ENCODE measurements at regions not wholly inside any gene's neighbourhood (a gene's known extent, or its start where the extent isn't known, plus 50 kb on each side); places are given as distances from the start of the nearest gene placed in this dataset.

DNA sequence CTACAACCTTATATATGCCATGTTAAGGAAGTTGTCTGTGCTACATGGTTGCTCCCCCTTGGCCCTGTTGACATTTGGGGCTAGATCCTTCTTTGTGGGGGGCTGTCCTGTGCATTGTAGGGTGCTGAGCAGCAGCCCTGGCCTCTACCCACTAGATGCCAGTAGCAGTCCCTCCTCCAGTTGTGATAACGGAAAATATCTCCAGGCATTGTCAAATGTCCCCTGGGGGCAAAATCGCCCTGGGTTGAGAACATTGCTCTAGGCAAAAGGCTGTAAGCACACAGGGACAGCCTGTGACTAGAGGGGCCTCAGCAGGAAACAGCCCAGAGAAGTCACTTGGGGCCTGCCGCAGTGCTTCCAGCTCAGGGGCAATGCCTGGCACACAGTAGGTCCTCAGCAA lies 1100.3 kb downstream of the BCL11B start:
- TF ChIP-seq, protein P1, sequence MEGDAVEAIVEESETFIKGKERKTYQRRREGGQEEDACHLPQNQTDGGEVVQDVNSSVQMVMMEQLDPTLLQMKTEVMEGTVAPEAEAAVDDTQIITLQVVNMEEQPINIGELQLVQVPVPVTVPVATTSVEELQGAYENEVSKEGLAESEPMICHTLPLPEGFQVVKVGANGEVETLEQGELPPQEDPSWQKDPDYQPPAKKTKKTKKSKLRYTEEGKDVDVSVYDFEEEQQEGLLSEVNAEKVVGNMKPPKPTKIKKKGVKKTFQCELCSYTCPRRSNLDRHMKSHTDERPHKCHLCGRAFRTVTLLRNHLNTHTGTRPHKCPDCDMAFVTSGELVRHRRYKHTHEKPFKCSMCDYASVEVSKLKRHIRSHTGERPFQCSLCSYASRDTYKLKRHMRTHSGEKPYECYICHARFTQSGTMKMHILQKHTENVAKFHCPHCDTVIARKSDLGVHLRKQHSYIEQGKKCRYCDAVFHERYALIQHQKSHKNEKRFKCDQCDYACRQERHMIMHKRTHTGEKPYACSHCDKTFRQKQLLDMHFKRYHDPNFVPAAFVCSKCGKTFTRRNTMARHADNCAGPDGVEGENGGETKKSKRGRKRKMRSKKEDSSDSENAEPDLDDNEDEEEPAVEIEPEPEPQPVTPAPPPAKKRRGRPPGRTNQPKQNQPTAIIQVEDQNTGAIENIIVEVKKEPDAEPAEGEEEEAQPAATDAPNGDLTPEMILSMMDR (IDR thresholded peaks at IDR 0.05; ENCODE audit: control insufficient read depth, insufficient read depth, low read depth, low read length, missing control alignments), result no peak
- no peak overlapping the region for H3K4me3 ChIP-seq (ENCODE audit: control insufficient read depth, low read depth, low read length)
- DNase-seq (ENCODE audit: low read depth), result no peak

DNA sequence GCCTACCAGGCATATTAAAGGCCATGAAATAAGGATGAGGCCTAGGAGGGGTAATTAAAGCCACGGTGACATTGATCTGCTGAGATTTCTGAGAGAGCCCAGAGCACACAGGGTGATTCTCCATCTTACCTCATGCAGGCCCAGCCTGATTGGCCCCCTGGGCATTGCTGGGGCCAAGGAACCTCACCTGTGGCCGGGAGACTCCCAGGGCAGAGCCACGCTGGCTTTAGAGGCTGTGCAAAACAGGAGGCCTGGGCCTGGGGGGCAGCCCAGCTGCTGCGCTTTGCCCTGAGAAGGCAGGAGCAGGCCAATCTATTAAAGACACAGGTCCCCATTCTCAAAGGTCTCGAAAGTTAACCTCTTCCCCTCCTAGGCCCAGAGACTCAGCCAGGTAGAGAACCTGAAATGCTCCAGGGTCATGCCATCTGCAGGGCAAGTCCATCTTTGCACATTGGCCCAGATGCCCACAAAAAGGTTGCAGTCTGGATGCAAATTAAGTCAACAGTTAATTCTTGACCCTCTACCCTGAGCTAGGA lies 1099.7 kb downstream of the BCL11B start:
- H3K4me3 ChIP-seq (ENCODE audit: control insufficient read depth, low read depth, low read length), result no peak overlapping the region
- TF ChIP-seq, protein P1 (IDR thresholded peaks at IDR 0.05; ENCODE audit: control insufficient read depth, insufficient read depth, low read depth, low read length, missing control alignments), result no peak
- no peak for DNase-seq (ENCODE audit: low read depth)

DNA sequence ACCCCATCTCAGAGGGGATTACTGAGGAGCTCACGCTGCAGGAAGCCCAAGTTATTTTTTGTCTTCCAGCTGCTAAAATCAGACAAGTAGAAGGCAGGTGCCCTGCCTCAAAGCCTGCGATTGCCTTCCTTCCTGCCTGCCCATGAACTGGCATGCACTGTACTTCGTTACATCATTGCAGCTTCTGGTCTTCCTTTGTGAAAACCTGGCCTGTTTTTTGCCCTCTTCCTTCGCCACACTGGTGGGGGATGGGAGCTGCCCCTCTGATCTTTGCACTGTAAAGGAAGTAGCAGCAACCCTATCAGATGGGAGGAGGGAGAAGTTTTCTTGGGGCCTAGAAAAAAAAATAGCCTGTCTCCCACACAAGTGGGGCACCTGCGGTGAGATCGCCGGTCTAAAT lies 1098.7 kb downstream of the BCL11B start:
- H3K4me3 ChIP-seq (ENCODE audit: control insufficient read depth, low read depth, low read length), result no peak overlapping the region
- TF ChIP-seq, protein P1 (IDR thresholded peaks at IDR 0.05; ENCODE audit: control insufficient read depth, insufficient read depth, low read depth, low read length, missing control alignments), result no peak
- DNase-seq (ENCODE audit: low read depth), result no peak

DNA sequence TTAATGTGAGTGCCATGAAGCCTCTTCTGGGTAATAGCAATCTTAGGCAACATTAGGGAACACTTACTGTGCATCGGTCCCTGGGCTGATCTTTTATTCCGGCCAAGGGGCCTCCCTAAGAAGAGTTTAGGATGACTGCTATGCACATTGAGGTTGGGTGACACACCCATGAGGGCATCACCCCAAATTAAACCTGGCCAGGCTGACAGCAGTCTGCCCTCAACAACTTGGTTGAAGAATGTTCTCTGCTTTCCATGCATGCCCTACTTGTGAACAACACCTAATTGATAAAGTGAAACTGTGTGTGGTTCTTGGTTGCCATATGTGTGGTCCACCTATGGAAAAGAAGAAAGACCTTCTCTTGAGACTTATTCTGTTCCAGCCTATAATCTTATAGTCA lies 1098.0 kb downstream of the BCL11B start:
- DNase-seq (ENCODE audit: low read depth), result no peak
- no peak overlapping the region for H3K4me3 ChIP-seq (ENCODE audit: control insufficient read depth, low read depth, low read length)
- TF ChIP-seq, protein P1 (IDR thresholded peaks at IDR 0.05; ENCODE audit: control insufficient read depth, insufficient read depth, low read depth, low read length, missing control alignments), result no peak

DNA sequence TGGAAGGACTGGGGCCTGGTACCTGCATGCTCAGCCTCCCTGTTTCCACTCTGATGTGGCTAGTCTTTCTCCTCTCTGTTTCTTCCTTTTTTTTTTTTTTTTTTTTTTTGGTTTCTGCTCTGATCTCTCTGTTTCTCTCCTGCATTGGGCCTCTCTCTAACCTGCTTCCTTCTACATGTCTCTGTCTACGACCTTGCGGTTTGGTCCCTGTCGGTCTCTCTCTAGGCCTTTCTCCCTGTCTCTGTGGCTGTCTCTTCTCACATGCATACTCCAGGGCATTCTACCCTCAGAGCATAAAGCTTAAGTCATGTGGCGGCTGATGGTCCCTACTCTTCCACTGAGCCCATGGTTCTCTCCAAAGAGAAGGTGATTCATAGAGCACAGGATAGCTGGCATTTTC lies 1096.6 kb downstream of the BCL11B start:
- TF ChIP-seq, protein P1 (IDR thresholded peaks at IDR 0.05; ENCODE audit: control insufficient read depth, insufficient read depth, low read depth, low read length, missing control alignments), result no peak
- no peak for DNase-seq (ENCODE audit: low read depth)

DNA sequence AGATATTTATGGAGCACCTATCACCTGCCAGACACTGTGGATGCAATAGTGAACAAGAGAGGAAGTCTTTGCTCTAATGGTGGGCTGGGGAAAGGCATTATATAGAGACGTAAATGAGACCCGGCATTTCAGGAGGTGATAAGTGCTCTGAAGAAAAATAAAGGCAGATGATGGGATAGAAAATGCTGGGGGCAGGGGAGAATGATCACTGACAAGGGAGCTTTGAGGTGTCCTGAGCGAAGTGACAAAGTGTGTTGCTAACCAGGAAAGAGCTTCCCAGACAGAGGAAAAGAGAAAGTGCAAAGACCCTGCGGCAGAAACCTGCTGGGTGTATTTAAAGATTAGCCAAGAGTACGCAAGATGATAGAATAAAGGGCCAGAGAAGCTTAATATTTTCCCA lies 1096.1 kb downstream of the BCL11B start:
- TF ChIP-seq, protein P1 (IDR thresholded peaks at IDR 0.05; ENCODE audit: control insufficient read depth, insufficient read depth, low read depth, low read length, missing control alignments), result no peak
- DNase-seq (ENCODE audit: low read depth), result no peak
- no peak overlapping the region for H3K4me3 ChIP-seq (ENCODE audit: control insufficient read depth, low read depth, low read length)

More for the DNA sequence above, 1096.6 kb downstream of the BCL11B start:
- H3K4me3 ChIP-seq (ENCODE audit: control insufficient read depth, low read depth, low read length), result no peak overlapping the region

DNA sequence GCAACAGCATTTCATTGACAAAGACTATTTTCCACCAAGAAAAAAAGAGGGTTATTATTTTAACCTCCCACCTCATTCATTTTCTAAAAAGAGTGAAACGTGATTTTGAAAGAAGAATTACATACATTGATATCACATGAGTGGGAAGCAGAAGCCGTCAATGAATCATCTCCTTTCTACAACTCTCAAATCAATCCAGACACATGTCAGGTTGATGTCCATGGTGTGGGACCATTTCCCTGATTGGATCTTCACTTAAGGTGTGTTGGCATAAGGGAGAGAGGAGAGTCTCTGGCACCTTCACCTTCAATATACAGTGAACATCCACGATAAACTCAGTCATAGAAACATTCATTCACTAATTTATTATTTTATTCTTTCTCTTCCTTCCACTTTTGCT lies 1095.1 kb downstream of the BCL11B start:
- no peak overlapping the region for H3K4me3 ChIP-seq (ENCODE audit: control insufficient read depth, low read depth, low read length)
- no peak for DNase-seq (ENCODE audit: low read depth)
- TF ChIP-seq, protein P1 (IDR thresholded peaks at IDR 0.05; ENCODE audit: control insufficient read depth, insufficient read depth, low read depth, low read length, missing control alignments), result no peak

All from AG09309 (cell line).